Heart left ventricle (tissue), 16 donors: ENCODE measurements at regions not wholly inside any gene's neighbourhood (a gene's known extent, or its start where the extent isn't known, plus 50 kb on each side); places are given as distances from the start of the nearest gene placed in this dataset.

Source experiments
- ATAC-seq, 4 donors: fragments of 200-7000 bp; cut with Tn5 transposase; one replicate each; pipeline ENCODE4 v1.9.1; 2020 to 2022; ENCODE audit warnings: moderate library complexity in 4 of 4, mild to moderate bottlenecking in 3 of 4, moderate number of reproducible peaks in 1 of 4
- DNase-seq, 5 donors: peaks; one replicate each; pipeline ENCODE4 v3.0.0-alpha.2; 2020
- H3K27ac ChIP-seq, 12 donors: fragments of 200-600 bp; sonication (generic) in 4 of 12; one replicate each; pipeline versions ENCODE4 v1.5.0 to v1.8.0; 2016 to 2022; ENCODE audit warnings: mild to moderate bottlenecking in 2 of 12
- H3K27me3 ChIP-seq, 9 donors: fragments of 200-600 bp; sonication (generic) in 2 of 9; one replicate each; pipeline versions ENCODE4 v1.5.1 to v1.8.0; 2016 to 2022; ENCODE audit warnings: mild to moderate bottlenecking in 3 of 9
- H3K36me3 ChIP-seq, 9 donors: fragments of 200-600 bp; sonication (generic) in 2 of 9; one replicate each; pipeline versions ENCODE4 v1.5.0 to v1.8.0; 2018 to 2022; ENCODE audit warnings: mild to moderate bottlenecking in 2 of 9
- H3K4me1 ChIP-seq, 12 donors: fragments of 200-600 bp; sonication (generic) in 4 of 12; one replicate each; pipeline versions ENCODE4 v1.5.0 to v1.8.0; 2016 to 2022; ENCODE audit warnings: mild to moderate bottlenecking in 3 of 12
- H3K4me3 ChIP-seq, 12 donors: fragments of 200-600 bp; sonication (generic) in 4 of 12; one replicate each; pipeline versions ENCODE4 v1.5.0 to v1.8.0; 2017 to 2022; ENCODE audit warnings: mild to moderate bottlenecking in 9 of 12, moderate library complexity in 4 of 12
- H3K9me3 ChIP-seq, 12 donors: fragments of 200-600 bp; sonication (generic) in 4 of 12; one replicate each; pipeline versions ENCODE4 v1.5.0 to v1.8.0; 2016 to 2022; ENCODE audit warnings: mild to moderate bottlenecking in 1 of 12
- CTCF ChIP-seq, 12 donors: fragments of 200-600 bp; sonication (generic) in 4 of 12; IDR thresholded peaks; one replicate each; pipeline versions ENCODE4 v1.5.0 to v1.8.0; 2018 to 2022; ENCODE audit warnings: antibody characterized with exemption in 12 of 12, mild to moderate bottlenecking in 5 of 12
- POLR2A ChIP-seq, 2 donors: fragments of 450-650 bp; IDR thresholded peaks; one replicate each; pipeline ENCODE4 v1.6.1; 2017; ENCODE audit warnings: antibody characterized with exemption in 2 of 2, mild to moderate bottlenecking in 2 of 2, moderate library complexity in 2 of 2
- WGBS, 4 donors: extraction: QIAGEN DNeasy Blood & Tissue Kit in 2 of 4; methylation state at CpG; one replicate each; pipeline versions ENCODE4 v1.1.5 to v1.1.7; 2013 to 2018; 5-methylcytosine and 5-hydroxymethylcytosine counted together
- intact Hi-C, 10 donors: fragments of 100-400 bp; cut with DNase I; formaldehyde crosslinking; loops; one replicate each; pipeline versions ENCODE4 v1.11.1 to v1.14.2; 2022
- donor health status: ischemic (EF 13 %, LVEDD 7.1; RV severe dilation, severe dysfunction).
- donor health status: healthy with polysubstance abuse.
- donor health status: DM: no; HTN: yes; CAD: no.
- donor health status: DM: no; HTN: no; CAD: no.
- donor health status: ischemic (EF 25% LVEDD 6.9; RV normal size, moderate dysfunction).
- donor health status: ischemic (EF 25% LVEDD 5.7; RV mildly dilated, moderate dysfunction).
- donor health status: healthy.
- donor health status: DM: yes; HTN: yes; CAD: no.
- donor health status: ischemic (EF 35%, LVEDD 5.7; RV mildly dilated, moderate dysfunction).
- donor health status: nonischemic (EF 11% LVEDD 7.7; RV severe dilation, severe dysfunction).
- donor health status: DM: yes; HTN: yes; CAD: no.
- donor health status: PGD.
- donor health status: ischemic (EF 29% LVEDD 5.4; RV normal size, mild dysfunction).
- donor health status: nonischemic (EF 23%, LVEDD 6.1; RV moderate dilation, normal function).

GRCh38 chr2:42852798-42853197 lies 60.4 kb upstream of the HAAO start:
- no peak for ATAC-seq
- H3K27ac ChIP-seq, result no peak overlapping the region
- H3K27me3 ChIP-seq, result no peaks in the 10 kb centered on the region
- WGBS, 4 donors, result 93 to 96% (median 93%) methylated on average over 5 of the region's 5 CpGs
- no peaks in the 10 kb centered on the region for H3K9me3 ChIP-seq
- H3K36me3 ChIP-seq, result no peaks in the 10 kb centered on the region
- intact Hi-C loops, result loop anchor here in 3 of 10 donors (10.0 kb wide), 3 partner anchors 262 to 632 kb away; no protein-coding TSS in a partner anchor
- TF ChIP-seq POLR2A (IDR thresholded peaks at IDR 0.05) (no peak), CTCF (IDR thresholded peaks at IDR 0.05) (no peak)
- DNase-seq, result no peak
- H3K4me3 ChIP-seq, result no peak overlapping the region
- H3K4me1 ChIP-seq, result peaks cover 0 to 26% (median 7%) of the 10 kb centered on the region in 12 donors

GRCh38 chr2:42851740-42852250 lies 59.4 kb upstream of the HAAO start:
- Histone ChIP-seq H3K27ac (no peak overlapping the region), H3K9me3 (no peaks in the 10 kb centered on the region), H3K4me3 (no peak overlapping the region), H3K36me3 (no peaks in the 10 kb centered on the region), H3K27me3 (no peaks in the 10 kb centered on the region), H3K4me1 (peaks cover 0 to 26% (median 7%) of the 10 kb centered on the region in 12 donors)
- 84 to 95% (median 90%) methylated on average over 3 of the region's 3 CpGs for WGBS, 4 donors
- intact Hi-C loops, result loop anchor here in 3 of 10 donors (10.0 kb wide), 3 partner anchors 263 to 633 kb away; no protein-coding TSS in a partner anchor
- no peak for TF ChIP-seq CTCF (IDR thresholded peaks at IDR 0.05)
- DNase-seq (no peak), ATAC-seq (no peak)

GRCh38 chr2:42851186-42851585 lies 58.8 kb upstream of the HAAO start:
- TF ChIP-seq POLR2A (IDR thresholded peaks at IDR 0.05) (no peak), CTCF (IDR thresholded peaks at IDR 0.05) (no peak)
- Histone ChIP-seq H3K27me3 (no peaks in the 10 kb centered on the region), H3K4me3 (no peak overlapping the region), H3K4me1 (peaks cover 0 to 29% (median 7%) of the 10 kb centered on the region in 12 donors), H3K9me3 (no peaks in the 10 kb centered on the region), H3K36me3 (no peaks in the 10 kb centered on the region), H3K27ac (no peak overlapping the region)
- intact Hi-C loops, result loop anchor here in 3 of 10 donors (10.0 kb wide), 3 partner anchors 264 to 634 kb away; no protein-coding TSS in a partner anchor
- ATAC-seq (no peak), DNase-seq (no peak)
- 71 to 85% (median 79%) methylated on average over 4 of the region's 4 CpGs for WGBS, 4 donors

- Histone ChIP-seq H3K9me3 (no peaks in the 10 kb centered on the region), H3K4me3 (no peak overlapping the region), H3K27me3 (no peaks in the 10 kb centered on the region), H3K36me3 (no peaks in the 10 kb centered on the region), H3K27ac (no peak overlapping the region), H3K4me1 (peaks cover 0 to 39% (median 7%) of the 10 kb centered on the region in 12 donors)
- ATAC-seq (no peak), DNase-seq (no peak)
- WGBS, 4 donors, result 84 to 89% (median 86%) methylated on average over 14 of the region's 14 CpGs
- intact Hi-C loops, result loop anchor here in 3 of 10 donors (10.0 kb wide), 3 partner anchors 265 to 635 kb away; no protein-coding TSS in a partner anchor
- TF ChIP-seq POLR2A (IDR thresholded peaks at IDR 0.05), result no peak
- TF ChIP-seq CTCF (IDR thresholded peaks at IDR 0.05), result no peak
Observed at GRCh38 chr2:42850016-42850805, 57.8 kb upstream of the HAAO start.
